ENCODE measurements at regions not wholly inside any gene's neighbourhood (a gene's known extent, or its start where the extent isn't known, plus 50 kb on each side); places are given as distances from the start of the nearest gene placed in this dataset.

- intact Hi-C loops (cut with micrococcal nuclease): no loop called here
- POLR2A ChIA-PET: no interaction called here
- H3K9me1 ChIP-seq (replicated peaks; ENCODE audit: control insufficient read depth, extremely low read depth, insufficient read depth, low read length): no peaks in the 10 kb centered on the region
- DNase-seq (ENCODE audit: low read depth, low spot score) (no peak), FAIRE-seq (no peak)
- CTCF ChIA-PET: interaction anchor here (3.7 kb wide), 1 partner anchor 13 kb away, joined by 21 read pairs; no protein-coding TSS in a partner anchor
- H4K20me1 ChIP-seq (replicated peaks; ENCODE audit: control insufficient read depth, extremely low read depth, insufficient read depth, low read length): no peaks in the 10 kb centered on the region
- BruUV-seq (replicated peaks): no TSS peak
- no peaks in the 10 kb centered on the region for H3K4me1 ChIP-seq (ENCODE audit: control insufficient read depth, extremely low read depth, insufficient read depth, low read length)
- no peak overlapping the region for H3K4me2 ChIP-seq (ENCODE audit: insufficient read depth, low read length)
- no peaks in the 10 kb centered on the region for H3K79me2 ChIP-seq (ENCODE audit: control insufficient read depth, insufficient read depth, low read length)
- dilution Hi-C loops (cut with MboI; ENCODE audit: extremely low pct_ligation_motif_present, low sequenced_read_pairs): no loop called here
- H3K27ac ChIP-seq (ENCODE audit: insufficient read depth, low read depth, low read length): no peak overlapping the region
- no peak overlapping the region for H3K9ac ChIP-seq (replicated peaks; ENCODE audit: extremely low read depth, insufficient read depth, low read length)
- no peak overlapping the region for H2AFZ ChIP-seq (ENCODE audit: low read depth, low read length)
- peaks cover 11 to 14% of the 10 kb centered on the region in 2 experiments for H3K27me3 ChIP-seq (ENCODE audit: control insufficient read depth in 2 of 2, insufficient read depth in 2 of 2, low read length in 2 of 2)
- H3K9me3 ChIP-seq (replicated peaks; ENCODE audit: control insufficient read depth, insufficient read depth, low read length): no peaks in the 10 kb centered on the region
- TF ChIP-seq FOS (IDR thresholded peaks at IDR 0.05; ENCODE audit: borderline replicate concordance, insufficient read depth, low read length) (no peak), CTCF (IDR thresholded peaks at IDR 0.05; ENCODE audit: extremely low read depth in 1 of 2, insufficient read depth in 1 of 2, low read depth in 1 of 2, low read length in 2 of 2) (no peak), JUN (IDR thresholded peaks at IDR 0.05; ENCODE audit: borderline replicate concordance, insufficient read depth, insufficient read length, low read depth) (no peak), POLR2AphosphoS5 (IDR thresholded peaks at IDR 0.05; ENCODE audit: insufficient read depth, low read depth, low read length) (no peak), GATA2 (IDR thresholded peaks at IDR 0.05; ENCODE audit: insufficient read depth, insufficient read length, low read depth, low read length) (no peak), MAX (IDR thresholded peaks at IDR 0.05; ENCODE audit: insufficient read depth, insufficient read length) (no peak), POLR2A (IDR thresholded peaks at IDR 0.05; ENCODE audit: low read depth, low read length) (no peak), MYC (IDR thresholded peaks at IDR 0.05; ENCODE audit: low read depth, low read length) (no peak), EZH2 (IDR thresholded peaks at IDR 0.05; ENCODE audit: borderline replicate concordance, low read depth, low read length, severe bottlenecking) (no peak)
- no peaks in the 10 kb centered on the region for H3K36me3 ChIP-seq (ENCODE audit: control insufficient read depth in 2 of 2, extremely low read depth in 1 of 2, insufficient read depth in 2 of 2, low read length in 2 of 2)
- no peak overlapping the region for H3K4me3 ChIP-seq (replicated peaks in 1 of 3; ENCODE audit: insufficient read depth in 1 of 3, low read depth in 1 of 3, low read length in 3 of 3)
Measured at GRCh38 chr13:24033527-24034302, 126.8 kb upstream of the SPATA13 start.

Measured in endothelial cell of umbilical vein (primary cell).